Right renal pelvis (tissue), 4 donors: ENCODE measurements at regions not wholly inside any gene's neighbourhood (a gene's known extent, or its start where the extent isn't known, plus 50 kb on each side); places are given as distances from the start of the nearest gene placed in this dataset.

ENCODE experiments used
- DNase-seq, 4 donors: peaks; one replicate each; pipeline ENCODE4 v3.0.0-alpha.2; 2013; ENCODE audit warnings: low read depth in 4 of 4, low spot score in 3 of 4, missing footprints in 1 of 4

GRCh38 chr1:30610917-30611316 lies 112.5 kb downstream of the MATN1 start:
- DNase-seq: no peak

- no peak for DNase-seq
These were observed 113.4 kb downstream of the MATN1 start for GRCh38 chr1:30609999-30610345.

- DNase-seq: no peak
These were observed 113.9 kb downstream of the MATN1 start for GRCh38 chr1:30609336-30609998.

- no peak for DNase-seq
These were observed 115.7 kb downstream of the MATN1 start for GRCh38 chr1:30607723-30608122.

- no peak for DNase-seq
These were observed 117.2 kb downstream of the MATN1 start for GRCh38 chr1:30606166-30606565.

- no peak for DNase-seq
These were observed 117.9 kb downstream of the MATN1 start for GRCh38 chr1:30605441-30605920.

- DNase-seq: no peak
These were observed 118.5 kb downstream of the MATN1 start for GRCh38 chr1:30604801-30605440.

GRCh38 chr1:30603081-30603858 lies 120.1 kb downstream of the MATN1 start:
- no peak for DNase-seq

GRCh38 chr1:30601316-30602085 lies 121.9 kb downstream of the MATN1 start:
- no peak for DNase-seq

GRCh38 chr1:30600706-30601105 lies 122.7 kb downstream of the MATN1 start:
- DNase-seq: no peak

- DNase-seq: no peak
These were observed 123.1 kb downstream of the MATN1 start for GRCh38 chr1:30600258-30600657.

- no peak for DNase-seq
These were observed 123.7 kb downstream of the MATN1 start for GRCh38 chr1:30599721-30600120.

- DNase-seq: no peak
These were observed 124.7 kb downstream of the MATN1 start for GRCh38 chr1:30598571-30599114.

GRCh38 chr1:30597711-30598110 lies 125.7 kb downstream of the MATN1 start:
- DNase-seq: no peak

- DNase-seq: no peak
These were observed 126.5 kb downstream of the MATN1 start for GRCh38 chr1:30596891-30597290.

GRCh38 chr1:30596470-30596869 lies 126.9 kb downstream of the MATN1 start:
- no peak for DNase-seq

GRCh38 chr1:30589083-30589482 lies 134.3 kb downstream of the MATN1 start:
- DNase-seq: no peak

GRCh38 chr1:30588311-30589073 lies 134.9 kb downstream of the MATN1 start:
- no peak for DNase-seq

- DNase-seq: no peak
These were observed 136.7 kb downstream of the MATN1 start for GRCh38 chr1:30586671-30587070.

- no peak for DNase-seq
These were observed 143.8 kb downstream of the MATN1 start for GRCh38 chr1:30579580-30579979.
